CD4-positive, alpha-beta memory T cell (primary cell): ENCODE measurements at regions not wholly inside any gene's neighbourhood (a gene's known extent, or its start where the extent isn't known, plus 50 kb on each side); places are given as distances from the start of the nearest gene placed in this dataset.

ENCODE experiments used
- CTCF ChIA-PET: fragments of 350-600 bp; sonication (Branson Sonifier 250); formaldehyde crosslinking; loops from one replicate; lab custom pipeline; 2021; ENCODE audit warnings: inconsistent platforms; ENCODE audit not compliant: partially characterized antibody; lab: Charles Lee
- POLR2A ChIA-PET: fragments of 350-600 bp; sonication (Branson Sonifier 250); formaldehyde crosslinking; loops from one replicate; lab custom pipeline; 2021; ENCODE audit not compliant: partially characterized antibody; lab: Charles Lee
- DNase-seq, 5 donors: peaks; one replicate each; pipeline versions ENCODE4 v3.0.0 to v3.0.0-alpha.2; 2020 to 2022; ENCODE audit warnings: mixed read lengths in 1 of 5
- H3K27ac ChIP-seq: one replicate; pipeline ENCODE4 v1.7.0; 2013; ENCODE audit warnings: low read depth, low read length
- H3K27me3 ChIP-seq: 2 replicates; pipeline ENCODE4 v1.7.0; 2013; ENCODE audit warnings: mild to moderate bottlenecking, low read length, moderate library complexity; ENCODE audit not compliant: insufficient read depth
- H3K36me3 ChIP-seq: 2 replicates; pipeline ENCODE4 v1.7.0; 2013; ENCODE audit warnings: mild to moderate bottlenecking, low read length, moderate library complexity; ENCODE audit not compliant: insufficient read depth
- H3K4me1 ChIP-seq: 2 replicates; pipeline ENCODE4 v1.7.0; 2013; ENCODE audit warnings: mild to moderate bottlenecking, low read length, moderate library complexity; ENCODE audit not compliant: insufficient read depth
- H3K4me3 ChIP-seq, 2 donors: one replicate each; pipeline ENCODE4 v1.7.0; 2013; ENCODE audit warnings: low read length in 2 of 2, mild to moderate bottlenecking in 1 of 2
- H3K9me3 ChIP-seq, 2 donors: one replicate each; pipeline ENCODE4 v1.7.0; 2013; ENCODE audit warnings: low read length in 2 of 2, control low read depth in 1 of 2; ENCODE audit not compliant: control insufficient read depth in 1 of 2
- H3K27ac Mint-ChIP-seq, 7 donors: one replicate each; pipeline ENCODE4 v1.8.0; 2020 to 2021; ENCODE audit warnings: mixed read lengths in 7 of 7, mild to moderate bottlenecking in 6 of 7, inconsistent platforms in 3 of 7, moderate library complexity in 3 of 7
- H3K27me3 Mint-ChIP-seq, 2 donors: one replicate each; pipeline ENCODE4 v1.8.0; 2020 to 2021; ENCODE audit warnings: mixed read lengths in 2 of 2
- H3K36me3 Mint-ChIP-seq, 2 donors: one replicate each; pipeline ENCODE4 v1.8.0; 2020 to 2021; ENCODE audit warnings: mixed read lengths in 2 of 2, inconsistent platforms in 1 of 2, mild to moderate bottlenecking in 1 of 2
- H3K4me1 Mint-ChIP-seq, 4 donors: one replicate each; pipeline ENCODE4 v1.8.0; 2020 to 2021; ENCODE audit warnings: mixed read lengths in 4 of 4, mild to moderate bottlenecking in 1 of 4
- H3K4me3 Mint-ChIP-seq, 8 donors: one replicate each; pipeline ENCODE4 v1.8.0; 2020 to 2021; ENCODE audit warnings: mixed read lengths in 8 of 8, mild to moderate bottlenecking in 7 of 8, moderate library complexity in 6 of 8, inconsistent platforms in 3 of 8
- H3K9me3 Mint-ChIP-seq, 8 donors: one replicate each; pipeline ENCODE4 v1.8.0; 2020 to 2021; ENCODE audit warnings: mixed read lengths in 8 of 8, mild to moderate bottlenecking in 5 of 8, inconsistent platforms in 3 of 8, moderate library complexity in 1 of 8
- intact Hi-C: fragments of 100-400 bp; cut with micrococcal nuclease; formaldehyde crosslinking; loops from one replicate; pipeline ENCODE4 v1.15.1; 2023

DNA sequence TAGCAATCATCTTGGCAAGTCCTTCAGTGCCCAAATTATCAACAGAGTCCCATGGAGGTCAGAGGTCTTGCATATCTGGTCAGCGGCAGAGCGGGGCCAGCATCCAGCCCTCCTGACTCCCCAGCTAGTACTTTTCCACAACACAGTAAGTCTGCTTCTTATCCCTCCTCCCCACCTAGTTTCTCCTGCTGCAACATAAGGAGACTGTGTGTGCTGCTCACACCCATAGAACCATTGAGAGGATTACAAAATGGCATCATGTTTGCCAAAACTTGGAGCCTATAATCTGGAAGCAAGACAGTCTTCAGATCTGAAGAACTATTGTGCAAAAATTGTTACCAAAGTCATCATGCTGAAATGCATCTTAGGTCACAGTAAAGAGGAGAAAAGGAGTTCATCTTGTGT, 125.8 kb upstream of the ZNF366 start:
- H3K27me3 ChIP-seq, result no peaks in the 10 kb centered on the region
- no peaks in the 10 kb centered on the region for H3K4me1 ChIP-seq
- Mint-ChIP-seq H3K4me3 (no peak overlapping the region), H3K4me1 (no peaks in the 10 kb centered on the region), H3K27me3 (peaks cover 6 to 9% of the 10 kb centered on the region in 2 donors), H3K36me3 (no peaks in the 10 kb centered on the region), H3K27ac (no peak overlapping the region), H3K9me3 (no peaks in the 10 kb centered on the region)
- no peaks in the 10 kb centered on the region for H3K36me3 ChIP-seq
- no peaks in the 10 kb centered on the region for H3K9me3 ChIP-seq
- H3K27ac ChIP-seq, result no peak overlapping the region
- ChIA-PET CTCF (no interaction called here), POLR2A (no interaction called here)
- no peak for DNase-seq
- intact Hi-C loops, result no loop called here
- H3K4me3 ChIP-seq, result no peak overlapping the region

DNA sequence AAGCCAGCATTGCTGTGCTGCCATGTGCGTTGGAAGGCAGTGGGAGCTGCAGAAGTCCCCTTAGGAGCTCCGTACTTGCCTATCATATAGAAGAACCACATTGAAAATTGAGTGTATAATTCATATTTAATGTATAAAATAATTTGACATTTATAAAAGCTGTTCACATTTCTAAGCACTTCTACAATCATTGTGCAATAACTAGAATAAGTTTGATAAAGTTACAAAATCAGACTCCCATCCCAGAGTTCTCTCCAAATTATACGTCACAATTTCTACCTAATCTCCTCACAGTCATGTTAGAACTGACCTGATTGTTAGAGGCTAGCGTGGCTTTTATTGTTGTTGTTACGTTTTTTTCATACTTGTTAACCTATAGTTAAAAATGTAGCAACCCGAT, 123.5 kb upstream of the ZNF366 start:
- no peak for DNase-seq
- Mint-ChIP-seq H3K9me3 (no peaks in the 10 kb centered on the region), H3K4me1 (no peaks in the 10 kb centered on the region), H3K4me3 (no peak overlapping the region), H3K27ac (no peak overlapping the region), H3K27me3 (peaks cover 7 to 9% of the 10 kb centered on the region in 2 donors), H3K36me3 (no peaks in the 10 kb centered on the region)
- no peaks in the 10 kb centered on the region for H3K36me3 ChIP-seq
- CTCF ChIA-PET, result interaction anchor here (1.1 to 1.7 kb wide), 2 partner anchors 9 to 20 kb away, joined by 3 to 7 read pairs; no protein-coding TSS in a partner anchor
- H3K4me3 ChIP-seq, result no peak overlapping the region
- intact Hi-C loops, result no loop called here
- H3K4me1 ChIP-seq, result no peaks in the 10 kb centered on the region
- H3K27ac ChIP-seq, result no peak overlapping the region
- H3K27me3 ChIP-seq, result no peaks in the 10 kb centered on the region
- POLR2A ChIA-PET, result interaction anchor here (1.4 kb wide), 1 partner anchor 23 kb away, joined by 3 read pairs; no protein-coding TSS in a partner anchor
- H3K9me3 ChIP-seq, result no peaks in the 10 kb centered on the region

DNA sequence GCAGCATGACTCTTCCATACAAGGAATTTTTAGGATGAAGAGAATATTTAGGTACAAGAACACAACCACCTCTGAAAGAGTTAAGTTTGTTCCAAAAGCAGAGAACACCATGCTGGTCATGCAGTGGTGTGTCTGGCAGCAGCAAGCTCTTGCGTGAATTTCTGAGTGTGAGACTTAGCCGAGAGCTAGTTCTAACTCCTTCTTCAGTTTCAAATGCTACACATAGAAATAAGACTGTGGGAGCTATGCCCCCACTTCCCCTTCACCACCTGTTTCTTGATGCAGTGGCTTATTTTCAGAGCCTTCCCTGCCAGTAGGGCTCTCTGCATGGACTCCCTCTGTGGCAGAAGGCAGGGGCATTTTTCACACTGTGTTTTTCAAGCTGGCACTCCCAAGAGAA, 122.9 kb upstream of the ZNF366 start:
- Histone ChIP-seq H3K27me3 (no peaks in the 10 kb centered on the region), H3K36me3 (no peaks in the 10 kb centered on the region), H3K4me3 (no peak overlapping the region), H3K27ac (no peak overlapping the region), H3K4me1 (no peaks in the 10 kb centered on the region), H3K9me3 (no peaks in the 10 kb centered on the region)
- H3K27ac Mint-ChIP-seq, result no peak overlapping the region
- intact Hi-C loops, result no loop called here
- no peaks in the 10 kb centered on the region for H3K9me3 Mint-ChIP-seq
- H3K4me1 Mint-ChIP-seq, result no peaks in the 10 kb centered on the region
- DNase-seq, result no peak
- ChIA-PET POLR2A (interaction anchor here (1.4 kb wide), 1 partner anchor 22 kb away, joined by 3 read pairs; no protein-coding TSS in a partner anchor), CTCF (interaction anchor here (1.7 kb wide), 1 partner anchor 20 kb away, joined by 7 read pairs; no protein-coding TSS in a partner anchor)
- no peak overlapping the region for H3K4me3 Mint-ChIP-seq
- H3K27me3 Mint-ChIP-seq, result peaks cover 7 to 9% of the 10 kb centered on the region in 2 donors
- no peaks in the 10 kb centered on the region for H3K36me3 Mint-ChIP-seq

DNA sequence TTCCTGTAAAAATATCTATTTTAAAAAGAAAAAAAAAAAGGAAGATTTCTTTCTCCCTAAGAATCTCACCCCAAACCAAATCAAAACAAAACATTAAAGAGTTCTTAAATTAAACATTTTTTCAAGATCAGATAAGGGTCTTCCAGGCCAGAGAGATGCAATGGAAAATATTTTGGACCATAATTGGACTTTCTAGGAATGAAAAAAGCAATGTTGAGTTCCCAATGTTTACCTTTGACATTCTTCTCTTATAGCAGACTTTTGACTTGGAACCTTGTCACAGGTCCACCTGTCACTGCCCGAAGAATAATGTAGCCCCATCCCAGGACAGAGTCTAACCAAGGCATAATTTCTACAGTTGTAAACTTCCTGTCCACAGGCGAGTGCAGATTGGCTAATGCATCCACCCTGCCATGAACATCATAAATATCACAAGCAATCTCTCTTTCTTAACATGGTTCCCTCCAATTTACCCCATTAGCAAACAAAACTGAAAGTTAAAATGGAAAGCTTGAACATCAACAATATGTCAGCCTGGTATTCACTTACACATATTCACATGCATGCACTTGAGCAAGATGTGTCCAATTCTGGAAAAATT, 121.7 kb upstream of the ZNF366 start:
- Histone ChIP-seq H3K36me3 (no peaks in the 10 kb centered on the region), H3K9me3 (no peaks in the 10 kb centered on the region), H3K27ac (no peak overlapping the region), H3K4me1 (no peaks in the 10 kb centered on the region), H3K27me3 (no peaks in the 10 kb centered on the region), H3K4me3 (no peak overlapping the region)
- Mint-ChIP-seq H3K9me3 (no peaks in the 10 kb centered on the region), H3K4me3 (no peak overlapping the region), H3K27me3 (peaks cover 7% of the 10 kb centered on the region in 2 donors), H3K4me1 (no peaks in the 10 kb centered on the region), H3K36me3 (no peaks in the 10 kb centered on the region), H3K27ac (no peak overlapping the region)
- ChIA-PET CTCF (interaction anchor here (0.8 kb wide), 1 partner anchor 9 kb away, joined by 3 read pairs; no protein-coding TSS in a partner anchor), POLR2A (no interaction called here)
- no peak for DNase-seq
- intact Hi-C loops, result no loop called here

DNA sequence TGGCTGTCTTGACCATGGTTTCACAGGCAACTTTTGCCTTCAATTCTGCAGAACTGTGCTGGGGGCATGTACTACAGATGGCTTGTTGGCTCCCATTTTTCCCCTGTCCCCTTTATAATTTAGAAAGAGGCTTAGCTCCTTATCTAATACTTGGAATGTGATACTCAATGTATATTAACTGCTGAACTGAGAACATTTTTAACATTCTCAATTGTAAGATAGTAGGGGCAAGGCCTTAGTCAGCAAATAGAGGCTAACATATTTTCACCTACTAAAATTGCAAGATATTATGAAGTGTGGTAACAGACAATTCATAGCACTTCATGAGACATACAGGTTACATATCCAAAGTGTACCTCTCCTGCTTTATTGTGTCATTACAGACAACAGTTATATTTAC, 118.1 kb upstream of the ZNF366 start:
- Histone ChIP-seq H3K4me3 (no peak overlapping the region), H3K9me3 (no peaks in the 10 kb centered on the region), H3K27me3 (no peaks in the 10 kb centered on the region), H3K4me1 (no peaks in the 10 kb centered on the region), H3K27ac (no peak overlapping the region), H3K36me3 (no peaks in the 10 kb centered on the region)
- H3K27me3 Mint-ChIP-seq, result peaks cover 6 to 11% of the 10 kb centered on the region in 2 donors
- H3K27ac Mint-ChIP-seq, result no peak overlapping the region
- H3K4me3 Mint-ChIP-seq, result no peak overlapping the region
- no peaks in the 10 kb centered on the region for H3K4me1 Mint-ChIP-seq
- CTCF ChIA-PET, result no interaction called here
- POLR2A ChIA-PET, result no interaction called here
- no peaks in the 10 kb centered on the region for H3K36me3 Mint-ChIP-seq
- no peaks in the 10 kb centered on the region for H3K9me3 Mint-ChIP-seq
- DNase-seq, result no peak
- intact Hi-C loops, result no loop called here

DNA sequence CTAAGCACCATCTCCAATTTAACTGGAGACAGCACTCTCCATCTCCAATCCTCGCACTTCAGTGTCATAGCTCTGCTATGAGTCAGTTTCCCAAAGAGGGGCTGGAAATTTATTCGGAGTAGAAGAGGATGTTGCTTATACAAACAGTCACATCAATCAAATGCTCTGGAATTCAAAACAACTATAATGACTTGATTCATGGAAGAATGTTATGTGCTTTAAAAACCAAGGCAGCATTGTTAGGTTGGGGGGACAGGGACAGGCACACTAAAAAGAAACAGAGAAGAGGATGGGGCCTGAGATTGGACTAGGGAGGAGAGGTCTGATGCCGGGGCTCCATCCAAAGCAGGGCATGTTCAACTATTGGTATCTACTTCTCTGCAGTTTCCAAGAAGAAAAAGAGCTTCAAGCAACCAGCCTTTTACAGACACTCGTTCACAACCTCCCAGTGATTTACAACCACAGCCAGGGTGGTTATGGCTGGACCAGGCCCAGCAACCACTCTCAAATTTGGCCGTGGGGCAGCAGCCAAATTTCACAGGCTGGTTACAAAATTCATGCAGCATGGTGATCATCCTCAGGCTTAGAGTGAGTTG, 117.5 kb upstream of the ZNF366 start:
- Mint-ChIP-seq H3K27ac (no peak overlapping the region), H3K27me3 (peaks cover 6 to 11% of the 10 kb centered on the region in 2 donors), H3K4me1 (no peaks in the 10 kb centered on the region), H3K36me3 (no peaks in the 10 kb centered on the region), H3K4me3 (no peak overlapping the region), H3K9me3 (no peaks in the 10 kb centered on the region)
- no peak for DNase-seq
- ChIA-PET POLR2A (no interaction called here), CTCF (no interaction called here)
- intact Hi-C loops, result no loop called here
- Histone ChIP-seq H3K9me3 (no peaks in the 10 kb centered on the region), H3K4me1 (no peaks in the 10 kb centered on the region), H3K27me3 (no peaks in the 10 kb centered on the region), H3K4me3 (no peak overlapping the region), H3K36me3 (no peaks in the 10 kb centered on the region), H3K27ac (no peak overlapping the region)

DNA sequence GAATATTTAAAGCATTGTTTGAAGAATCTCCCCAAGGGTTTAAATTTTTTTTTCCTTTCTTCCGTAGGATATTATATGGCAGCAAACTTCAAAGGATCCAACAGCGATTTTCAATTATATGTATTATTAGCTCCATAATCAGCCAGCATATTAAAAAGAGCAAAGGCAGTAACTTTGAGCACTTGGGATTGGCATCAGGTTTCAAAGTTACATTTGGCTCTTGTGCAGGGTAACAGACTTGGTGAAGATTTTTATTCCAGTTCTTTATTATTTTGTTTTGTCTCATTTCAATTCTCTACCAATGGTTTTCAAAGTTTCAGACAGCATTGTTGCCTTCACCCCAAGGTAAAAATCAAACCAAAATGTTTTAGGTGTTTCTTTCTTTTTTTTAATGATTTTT, 116.7 kb upstream of the ZNF366 start:
- ChIA-PET POLR2A (no interaction called here), CTCF (no interaction called here)
- H3K9me3 ChIP-seq, result no peaks in the 10 kb centered on the region
- intact Hi-C loops, result no loop called here
- Mint-ChIP-seq H3K36me3 (no peaks in the 10 kb centered on the region), H3K27me3 (peaks cover 6 to 11% of the 10 kb centered on the region in 2 donors), H3K27ac (no peak overlapping the region), H3K4me3 (no peak overlapping the region), H3K4me1 (no peaks in the 10 kb centered on the region), H3K9me3 (no peaks in the 10 kb centered on the region)
- H3K27me3 ChIP-seq, result no peaks in the 10 kb centered on the region
- no peak for DNase-seq
- no peak overlapping the region for H3K27ac ChIP-seq
- no peak overlapping the region for H3K4me3 ChIP-seq
- H3K4me1 ChIP-seq, result no peaks in the 10 kb centered on the region
- no peaks in the 10 kb centered on the region for H3K36me3 ChIP-seq
